IPS-20b (cell line): ENCODE measurements at regions not wholly inside any gene's neighbourhood (a gene's known extent, or its start where the extent isn't known, plus 50 kb on each side); places are given as distances from the start of the nearest gene placed in this dataset.
A peak's percentile ranks its signal among the peaks of the same experiment; 100 is the strongest.

Source experiments
- H3K27ac ChIP-seq: one replicate; pipeline ENCODE4 v1.5.1; 2013; ENCODE audit warnings: low read length
- H3K27me3 ChIP-seq: 2 replicates; pipeline ENCODE4 v1.6.1; 2013; ENCODE audit warnings: mild to moderate bottlenecking, low read length, inconsistent platforms; ENCODE audit not compliant: insufficient read depth
- H3K36me3 ChIP-seq: 2 replicates; pipeline ENCODE4 v1.6.1; 2013; ENCODE audit warnings: low read depth, mild to moderate bottlenecking, inconsistent platforms, low read length, moderate library complexity; ENCODE audit not compliant: insufficient read depth
- H3K4me1 ChIP-seq: 2 replicates; pipeline ENCODE4 v1.6.1; 2013; ENCODE audit warnings: mild to moderate bottlenecking, control low read depth, inconsistent platforms, low read length, moderate library complexity; ENCODE audit not compliant: insufficient read depth
- H3K4me3 ChIP-seq: 2 replicates; pipeline ENCODE4 v1.5.1; 2013; ENCODE audit warnings: mild to moderate bottlenecking, low read length, inconsistent platforms
- H3K9ac ChIP-seq: 2 replicates; pipeline ENCODE4 v1.6.1; 2013; ENCODE audit warnings: low read depth, mild to moderate bottlenecking, inconsistent platforms, low read length, moderate library complexity
- H3K9me3 ChIP-seq: 2 replicates; pipeline ENCODE4 v1.6.1; 2013; ENCODE audit warnings: mild to moderate bottlenecking, low read depth, low read length, inconsistent platforms; ENCODE audit not compliant: insufficient read depth

GRCh38 chr16:50906454-50906853 lies 164.6 kb downstream of the CYLD start:
- no peaks in the 10 kb centered on the region for H3K4me1 ChIP-seq
- H3K27ac ChIP-seq, result no peak overlapping the region
- no peak overlapping the region for H3K4me3 ChIP-seq
- no peaks in the 10 kb centered on the region for H3K9me3 ChIP-seq
- no peaks in the 10 kb centered on the region; the same call in 1 of the 2 replicates for H3K27me3 ChIP-seq
- no peak overlapping the region for H3K9ac ChIP-seq
- H3K36me3 ChIP-seq, result no peaks in the 10 kb centered on the region

- Histone ChIP-seq H3K27me3 (no peaks in the 10 kb centered on the region), H3K9me3 (no peaks in the 10 kb centered on the region), H3K4me1 (no peaks in the 10 kb centered on the region), H3K4me3 (no peak overlapping the region), H3K27ac (no peak overlapping the region), H3K9ac (no peak overlapping the region), H3K36me3 (no peaks in the 10 kb centered on the region)
These were observed 160.6 kb downstream of the CYLD start for GRCh38 chr16:50902457-50902856.

- Histone ChIP-seq H3K9me3 (no peaks in the 10 kb centered on the region), H3K36me3 (no peaks in the 10 kb centered on the region), H3K4me1 (no peaks in the 10 kb centered on the region), H3K27me3 (no peaks in the 10 kb centered on the region), H3K9ac (no peak overlapping the region), H3K4me3 (no peak overlapping the region), H3K27ac (no peak overlapping the region)
These were observed 159.2 kb downstream of the CYLD start for GRCh38 chr16:50901062-50901461.

GRCh38 chr16:50900391-50900942 lies 158.6 kb downstream of the CYLD start:
- Histone ChIP-seq H3K4me1 (no peaks in the 10 kb centered on the region), H3K4me3 (no peak overlapping the region), H3K36me3 (no peaks in the 10 kb centered on the region), H3K9ac (no peak overlapping the region), H3K27ac (no peak overlapping the region), H3K9me3 (no peaks in the 10 kb centered on the region), H3K27me3 (no peaks in the 10 kb centered on the region)

- no peak overlapping the region for H3K9ac ChIP-seq
- H3K4me3 ChIP-seq, result no peak overlapping the region
- no peaks in the 10 kb centered on the region for H3K9me3 ChIP-seq
- no peaks in the 10 kb centered on the region for H3K36me3 ChIP-seq
- H3K4me1 ChIP-seq, result no peaks in the 10 kb centered on the region
- no peak overlapping the region for H3K27ac ChIP-seq
- H3K27me3 ChIP-seq, result no peaks in the 10 kb centered on the region
These were observed 158.1 kb downstream of the CYLD start for GRCh38 chr16:50899951-50900350.

- Histone ChIP-seq H3K4me3 (no peak overlapping the region), H3K9me3 (no peaks in the 10 kb centered on the region), H3K4me1 (peaks cover 2% of the 10 kb centered on the region; the same call in 1 of the 2 replicates), H3K27me3 (peaks cover 4% of the 10 kb centered on the region; the same call in 1 of the 2 replicates), H3K9ac (no peak overlapping the region), H3K36me3 (no peaks in the 10 kb centered on the region), H3K27ac (no peak overlapping the region)
These were observed 147.9 kb downstream of the CYLD start for GRCh38 chr16:50889746-50890145.

- Histone ChIP-seq H3K27ac (no peak overlapping the region), H3K4me1 (peaks cover 2% of the 10 kb centered on the region; the same call in 1 of the 2 replicates), H3K4me3 (no peak overlapping the region), H3K36me3 (no peaks in the 10 kb centered on the region), H3K27me3 (peaks cover 4% of the 10 kb centered on the region; the same call in 1 of the 2 replicates), H3K9ac (no peak overlapping the region), H3K9me3 (no peaks in the 10 kb centered on the region)
These were observed 147.4 kb downstream of the CYLD start for GRCh38 chr16:50889276-50889675.

GRCh38 chr16:50888486-50889261 lies 146.8 kb downstream of the CYLD start:
- no peak overlapping the region for H3K4me3 ChIP-seq
- no peak overlapping the region for H3K27ac ChIP-seq
- H3K36me3 ChIP-seq, result no peaks in the 10 kb centered on the region
- no peaks in the 10 kb centered on the region for H3K9me3 ChIP-seq
- H3K27me3 ChIP-seq, result peaks cover 4% of the 10 kb centered on the region; the same call in 1 of the 2 replicates
- no peak overlapping the region for H3K9ac ChIP-seq
- peaks cover 2% of the 10 kb centered on the region; the same call in 1 of the 2 replicates for H3K4me1 ChIP-seq

GRCh38 chr16:50887500-50888298 lies 145.8 kb downstream of the CYLD start:
- H3K9me3 ChIP-seq, result no peaks in the 10 kb centered on the region

GRCh38 chr16:50884066-50884860 lies 142.4 kb downstream of the CYLD start:
- peak overlapping the region; percentile 45 for H3K4me3 ChIP-seq
- no peaks in the 10 kb centered on the region; the same call in 1 of the 2 replicates for H3K4me1 ChIP-seq

More at GRCh38 chr16:50887500-50888298, 145.8 kb downstream of the CYLD start:
- no peaks in the 10 kb centered on the region; the same call in 1 of the 2 replicates for H3K27me3 ChIP-seq
- no peak overlapping the region for H3K9ac ChIP-seq
- no peak overlapping the region for H3K4me3 ChIP-seq
- H3K4me1 ChIP-seq, result peaks cover 2% of the 10 kb centered on the region; the same call in 1 of the 2 replicates
- no peak overlapping the region for H3K27ac ChIP-seq
- no peaks in the 10 kb centered on the region for H3K36me3 ChIP-seq

GRCh38 chr16:50881956-50882355 lies 140.1 kb downstream of the CYLD start:
- no peaks in the 10 kb centered on the region for H3K36me3 ChIP-seq
- no peak overlapping the region for H3K9ac ChIP-seq
- H3K27me3 ChIP-seq, result no peaks in the 10 kb centered on the region; the same call in 1 of the 2 replicates
- no peak overlapping the region for H3K27ac ChIP-seq
- no peaks in the 10 kb centered on the region; the same call in 1 of the 2 replicates for H3K4me1 ChIP-seq
- no peak overlapping the region for H3K4me3 ChIP-seq
- H3K9me3 ChIP-seq, result no peaks in the 10 kb centered on the region

More at GRCh38 chr16:50884066-50884860, 142.4 kb downstream of the CYLD start:
- H3K9ac ChIP-seq, result no peak overlapping the region
- no peaks in the 10 kb centered on the region for H3K27me3 ChIP-seq
- no peaks in the 10 kb centered on the region for H3K9me3 ChIP-seq
- no peaks in the 10 kb centered on the region for H3K36me3 ChIP-seq
- H3K27ac ChIP-seq, result no peak overlapping the region
